AG08396 (cell line): ENCODE measurements at regions not wholly inside any gene's neighbourhood (a gene's known extent, or its start where the extent isn't known, plus 50 kb on each side); places are given as distances from the start of the nearest gene placed in this dataset.
"Not testable (repeated sequence)": the region's sequence is repeated elsewhere in the genome, so short reads cannot be mapped to it uniquely, and the experiment has no call there.

ENCODE experiments used
- DNase-seq: peaks from one replicate; pipeline ENCODE4 v3.0.0; 2012; ENCODE audit warnings: low spot score, mixed read lengths

DNA sequence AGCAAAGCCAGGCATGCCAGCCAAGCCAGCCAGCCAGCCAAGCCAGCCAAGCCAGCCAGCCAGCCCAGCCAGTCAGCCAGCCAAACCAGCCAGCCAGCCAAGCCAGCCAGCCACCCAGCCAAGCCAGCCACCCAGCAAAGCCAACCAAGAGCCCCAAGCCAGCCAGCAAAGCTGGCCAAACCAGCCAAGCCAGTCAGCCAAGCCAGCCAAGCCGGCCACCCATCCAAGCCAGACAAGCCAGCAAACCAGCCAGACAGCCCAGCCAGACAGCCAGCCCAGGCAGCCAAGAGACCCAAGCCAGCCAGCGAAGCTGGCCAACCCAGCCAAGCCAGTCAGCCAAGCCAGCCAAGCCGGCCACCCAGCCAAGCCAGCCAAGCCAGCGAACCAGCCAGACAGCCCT lies 338.3 kb upstream of the PLGLB2 start:
- DNase-seq, result not testable (repeated sequence)

DNA sequence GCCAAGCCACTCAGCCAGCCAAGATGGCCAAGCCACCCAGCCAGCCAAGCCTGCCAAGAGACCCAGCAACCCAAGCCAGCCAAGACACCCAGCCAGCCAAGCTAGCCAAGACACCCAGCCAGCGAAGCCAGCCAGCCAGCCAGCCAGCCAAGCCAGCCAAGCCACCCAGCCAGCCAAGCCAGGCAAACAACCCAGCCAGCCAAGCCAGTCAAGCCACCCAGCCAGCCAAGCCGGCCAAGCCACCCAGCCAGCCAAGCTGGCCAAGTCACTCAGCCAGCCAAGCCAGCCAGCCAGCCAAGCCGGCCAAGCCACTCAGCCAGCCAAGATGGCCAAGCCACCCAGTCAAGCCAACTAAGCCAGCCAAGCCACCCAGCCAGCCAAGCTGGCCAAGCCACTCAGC lies 337.5 kb upstream of the PLGLB2 start:
- DNase-seq, result not testable (repeated sequence)

DNA sequence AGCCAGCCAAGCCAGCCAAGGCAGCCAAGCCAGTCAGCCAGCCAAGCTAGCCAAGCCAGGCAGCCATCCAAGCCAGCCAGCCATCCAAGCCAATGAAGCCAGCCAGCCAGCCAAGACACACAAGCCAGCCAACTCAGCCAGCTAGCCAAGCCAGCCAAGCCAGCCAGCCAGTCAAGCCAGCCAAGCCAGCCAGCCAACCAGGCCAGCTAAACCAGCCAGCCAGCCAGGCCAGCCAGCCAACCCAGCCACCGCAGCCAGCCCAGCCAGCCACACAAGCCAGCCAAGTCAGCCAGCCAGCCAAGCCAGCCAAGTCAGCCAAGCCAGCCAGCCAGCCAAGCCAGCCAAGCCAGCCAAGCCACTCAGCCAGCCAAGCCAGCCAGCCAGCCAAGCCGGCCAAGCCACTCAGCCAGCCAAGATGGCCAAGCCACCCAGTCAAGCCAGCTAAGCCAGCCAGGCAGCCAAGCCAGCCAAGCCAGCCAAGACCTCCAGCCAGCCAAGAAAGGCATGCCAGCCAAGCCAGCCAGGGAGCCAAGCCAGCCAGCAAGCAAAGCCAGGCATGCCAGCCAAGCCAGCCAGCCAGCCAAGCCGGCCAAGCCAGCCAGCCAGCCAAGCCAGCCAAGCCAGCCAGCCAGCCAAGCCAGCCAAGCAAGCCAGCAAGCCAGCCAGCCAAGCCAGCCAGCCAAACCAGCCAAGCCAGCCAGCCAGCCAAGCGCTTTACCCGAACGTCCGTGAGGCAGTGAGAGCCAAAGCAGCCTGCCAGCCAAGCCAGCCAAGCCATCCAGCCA lies 335.7 kb upstream of the PLGLB2 start:
- DNase-seq, result not testable (repeated sequence)

DNA sequence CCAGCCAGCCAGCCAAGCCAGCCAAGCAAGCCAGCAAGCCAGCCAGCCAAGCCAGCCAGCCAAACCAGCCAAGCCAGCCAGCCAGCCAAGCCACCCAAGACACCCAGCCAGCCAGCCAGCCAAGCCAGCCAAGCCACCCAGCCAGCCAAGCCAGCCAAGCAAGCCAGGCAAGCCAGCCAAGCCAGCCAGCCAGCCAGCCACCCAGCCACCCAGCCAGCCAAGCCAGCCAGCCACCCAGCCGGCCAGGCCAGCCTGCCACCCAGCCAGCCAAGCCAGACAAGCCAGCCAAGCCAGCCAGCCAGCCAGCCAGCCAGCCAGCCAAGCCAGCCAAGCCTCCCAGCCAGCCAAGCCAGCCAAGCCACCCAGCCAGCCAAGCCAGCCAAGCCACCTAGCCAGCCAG lies 333.6 kb upstream of the PLGLB2 start:
- not testable (repeated sequence) for DNase-seq

DNA sequence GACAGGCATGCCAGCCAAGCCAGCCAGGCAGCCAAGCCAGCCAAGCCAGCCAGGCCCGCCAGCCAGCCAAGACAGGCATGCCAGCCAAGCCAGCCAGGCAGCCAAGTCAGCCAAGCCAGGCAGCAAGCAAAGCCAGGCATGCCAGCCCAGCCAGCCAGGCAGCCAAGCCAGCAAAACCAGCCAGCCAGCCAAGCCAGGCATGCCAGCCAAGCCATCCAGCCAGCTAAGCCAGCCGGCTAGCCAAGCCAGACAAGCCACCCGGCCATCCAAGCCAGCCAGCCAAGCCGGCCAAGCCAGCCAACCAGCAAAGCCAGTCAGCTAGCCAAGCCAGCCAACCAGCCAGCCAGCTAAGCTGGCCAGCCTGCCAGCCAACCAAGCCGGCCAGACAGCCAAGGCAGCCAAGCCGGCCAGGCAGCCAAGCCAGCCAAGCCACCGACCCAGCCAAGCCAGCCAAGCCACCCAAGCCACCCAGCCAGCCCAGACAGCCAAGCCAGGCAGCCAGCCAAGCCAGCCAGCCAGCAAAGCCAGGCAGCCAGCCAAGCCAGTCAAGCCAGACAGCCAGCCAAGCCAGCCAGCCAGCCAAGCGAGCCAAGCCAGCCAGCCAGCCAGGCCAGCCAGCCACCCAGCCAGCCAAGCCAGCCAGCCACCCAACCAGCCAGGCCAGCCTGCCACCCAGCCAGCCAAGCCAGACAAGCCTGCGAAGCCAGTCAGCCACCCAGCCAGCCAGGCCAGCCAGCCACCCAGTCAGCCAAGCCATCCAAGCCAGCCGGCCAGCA lies 332.9 kb upstream of the PLGLB2 start:
- not testable (repeated sequence) for DNase-seq

DNA sequence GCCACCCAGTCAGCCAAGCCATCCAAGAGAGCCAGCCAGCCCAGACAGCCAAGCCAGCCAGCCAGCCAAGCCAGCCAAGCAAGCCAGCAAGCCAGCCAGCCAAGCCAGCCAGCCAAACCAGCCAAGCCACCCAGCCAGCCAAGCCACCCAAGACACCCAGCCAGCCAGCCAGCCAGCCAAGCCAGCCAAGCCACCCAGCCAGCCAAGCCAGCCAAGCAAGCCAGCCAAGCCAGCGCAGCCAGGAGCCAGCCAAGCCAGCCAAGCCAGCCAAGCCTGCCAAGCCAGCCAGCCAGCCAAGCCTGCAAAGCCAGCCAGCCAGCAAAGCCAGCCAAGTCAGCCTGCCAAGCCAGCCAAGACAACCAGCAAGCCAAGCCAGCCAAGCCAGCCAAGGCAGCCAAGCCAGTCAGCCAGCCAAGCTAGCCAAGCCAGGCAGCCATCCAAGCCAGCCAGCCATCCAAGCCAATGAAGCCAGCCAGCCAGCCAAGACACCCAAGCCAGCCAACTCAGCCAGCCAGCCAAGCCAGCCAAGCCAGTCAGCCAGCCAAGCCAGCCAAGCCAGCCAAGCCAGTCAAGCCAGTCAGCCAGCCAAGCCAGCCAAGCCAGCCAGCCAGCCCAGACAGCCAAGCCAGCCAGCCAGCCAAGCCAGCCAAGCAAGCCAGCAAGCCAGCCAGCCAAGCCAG lies 332.2 kb upstream of the PLGLB2 start:
- not testable (repeated sequence) for DNase-seq

DNA sequence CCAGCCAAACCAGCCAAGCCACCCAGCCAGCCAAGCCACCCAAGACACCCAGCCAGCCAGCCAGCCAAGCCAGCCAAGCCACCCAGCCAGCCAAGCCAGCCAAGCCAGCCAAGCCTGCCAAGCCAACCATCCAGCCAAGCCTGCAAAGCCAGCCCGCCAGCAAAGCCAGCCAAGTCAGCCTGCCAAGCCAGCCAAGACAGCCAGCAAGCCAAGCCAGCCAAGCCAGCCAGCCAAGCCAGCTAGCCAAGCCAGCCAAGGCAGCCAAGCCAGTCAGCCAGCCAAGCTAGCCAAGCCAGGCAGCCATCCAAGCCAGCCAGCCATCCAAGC lies 331.7 kb upstream of the PLGLB2 start:
- DNase-seq, result not testable (repeated sequence)

DNA sequence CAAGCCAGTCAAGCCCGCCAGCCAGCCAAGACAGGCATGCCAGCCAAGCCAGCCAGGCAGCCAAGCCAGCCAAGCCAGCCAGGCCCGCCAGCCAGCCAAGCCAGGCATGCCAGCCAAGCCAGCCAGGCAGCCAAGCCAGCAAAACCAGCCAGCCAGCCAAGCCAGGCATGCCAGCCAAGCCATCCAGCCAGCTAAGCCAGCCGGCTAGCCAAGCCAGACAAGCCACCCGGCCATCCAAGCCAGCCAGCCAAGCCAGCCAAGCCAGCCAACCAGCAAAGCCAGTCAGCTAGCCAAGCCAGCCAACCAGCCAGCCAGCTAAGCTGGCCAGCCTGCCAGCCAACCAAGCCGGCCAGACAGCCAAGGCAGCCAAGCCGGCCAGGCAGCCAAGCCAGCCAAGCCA lies 330.7 kb upstream of the PLGLB2 start:
- DNase-seq, result not testable (repeated sequence)

DNA sequence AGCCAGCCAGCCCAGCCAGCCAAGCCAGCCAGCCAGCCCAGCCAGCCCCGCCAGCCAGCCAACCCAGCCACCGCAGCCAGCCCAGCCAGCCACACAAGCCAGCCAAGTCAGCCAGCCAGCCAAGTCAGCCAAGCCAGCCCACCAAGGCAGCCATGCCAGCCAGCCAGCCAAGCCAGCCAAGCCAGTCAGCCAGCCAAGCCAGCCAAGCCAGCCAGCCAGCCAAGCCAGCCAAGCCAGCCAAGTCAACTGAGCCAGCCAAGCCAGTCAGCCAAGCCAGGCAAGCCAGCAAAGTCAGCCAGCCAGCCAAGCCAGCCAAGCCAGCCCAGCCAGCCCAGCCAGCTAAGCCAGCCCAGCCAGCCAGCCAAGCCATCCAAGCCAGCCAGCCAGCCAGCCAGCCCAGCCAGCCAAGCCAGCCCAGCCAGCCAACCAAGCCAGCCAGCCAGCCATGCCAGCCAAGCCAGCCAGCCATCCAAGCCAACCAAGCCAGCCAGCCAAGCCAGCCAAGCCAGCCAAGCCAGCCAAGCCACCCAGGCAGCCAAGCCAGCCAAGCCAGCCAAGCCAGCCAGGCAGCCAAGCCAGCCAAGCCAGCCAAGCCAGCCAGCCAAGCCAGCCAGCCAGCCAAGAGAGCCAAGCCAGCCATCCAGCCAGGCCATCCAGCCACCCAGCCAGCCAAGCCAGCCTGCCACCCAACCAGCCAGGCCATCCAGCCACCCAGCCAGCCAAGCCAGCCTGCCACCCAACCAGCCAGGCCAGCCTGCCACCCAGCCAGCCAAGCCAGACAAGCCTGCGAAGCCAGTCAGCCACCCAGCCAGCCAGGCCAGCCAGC lies 329.9 kb upstream of the PLGLB2 start:
- not testable (repeated sequence) for DNase-seq

DNA sequence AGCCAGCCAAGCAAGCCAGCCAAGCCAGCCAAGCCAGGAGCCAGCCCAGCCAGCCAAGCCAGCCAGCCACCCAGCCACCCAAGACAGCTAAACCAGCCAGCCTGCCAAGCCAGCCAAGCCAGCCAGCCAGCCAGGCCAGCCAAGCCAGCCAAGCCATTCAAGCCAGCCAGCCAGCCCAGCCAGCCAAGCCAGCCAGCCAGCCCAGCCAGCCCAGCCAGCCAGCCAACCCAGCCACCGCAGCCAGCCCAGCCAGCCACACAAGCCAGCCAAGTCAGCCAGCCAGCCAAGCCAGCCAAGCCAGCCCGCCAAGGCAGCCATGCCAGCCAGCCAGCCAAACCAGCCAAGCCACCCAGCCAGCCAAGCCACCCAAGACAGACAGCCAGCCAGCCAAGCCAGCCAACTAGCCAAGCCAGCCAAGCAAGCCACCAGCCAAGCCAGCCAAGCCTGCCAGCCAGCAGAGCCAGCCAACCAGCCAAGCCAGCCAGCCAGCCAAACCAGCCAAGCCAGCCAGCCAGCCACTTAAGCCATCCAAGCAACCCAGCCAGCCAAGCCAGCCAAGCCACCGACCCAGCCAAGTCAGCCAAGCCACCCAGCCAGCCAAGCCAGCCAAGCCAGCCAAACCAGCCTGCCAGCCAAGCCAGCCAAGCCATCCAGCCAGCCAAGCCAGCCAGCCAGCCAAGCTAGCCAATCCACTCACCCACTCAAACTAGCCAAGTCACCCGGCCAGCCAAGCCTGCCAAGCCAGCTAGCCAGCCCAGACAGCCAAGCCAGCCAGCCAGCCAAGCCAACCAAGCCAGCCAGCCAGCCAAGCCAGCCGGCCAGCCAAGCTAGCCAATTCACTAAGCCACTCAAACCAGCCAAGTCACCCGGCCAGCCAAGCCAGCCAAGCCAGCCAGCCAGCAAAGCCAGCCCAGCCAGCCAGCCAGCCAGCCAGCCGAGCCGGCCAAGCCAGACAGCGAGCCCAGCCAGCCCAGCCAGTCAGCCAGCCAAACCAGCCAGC lies 328.8 kb upstream of the PLGLB2 start:
- not testable (repeated sequence) for DNase-seq

DNA sequence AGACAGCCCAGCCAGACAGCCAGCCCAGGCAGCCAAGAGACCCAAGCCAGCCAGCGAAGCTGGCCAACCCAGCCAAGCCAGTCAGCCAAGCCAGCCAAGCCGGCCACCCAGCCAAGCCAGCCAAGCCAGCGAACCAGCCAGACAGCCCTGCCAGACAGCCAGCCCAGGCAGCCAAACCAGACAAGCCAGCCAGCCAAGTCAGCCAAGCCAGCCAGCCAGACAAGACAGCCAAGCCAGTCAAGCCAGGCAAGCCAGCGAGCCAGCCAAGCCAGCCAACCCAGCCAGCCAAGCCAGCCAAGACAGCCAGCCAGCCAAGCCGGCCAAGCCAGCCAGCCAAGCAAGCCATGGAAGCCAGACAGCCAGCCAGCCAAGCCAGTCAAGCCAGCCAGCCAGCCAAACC lies 327.9 kb upstream of the PLGLB2 start:
- not testable (repeated sequence) for DNase-seq

DNA sequence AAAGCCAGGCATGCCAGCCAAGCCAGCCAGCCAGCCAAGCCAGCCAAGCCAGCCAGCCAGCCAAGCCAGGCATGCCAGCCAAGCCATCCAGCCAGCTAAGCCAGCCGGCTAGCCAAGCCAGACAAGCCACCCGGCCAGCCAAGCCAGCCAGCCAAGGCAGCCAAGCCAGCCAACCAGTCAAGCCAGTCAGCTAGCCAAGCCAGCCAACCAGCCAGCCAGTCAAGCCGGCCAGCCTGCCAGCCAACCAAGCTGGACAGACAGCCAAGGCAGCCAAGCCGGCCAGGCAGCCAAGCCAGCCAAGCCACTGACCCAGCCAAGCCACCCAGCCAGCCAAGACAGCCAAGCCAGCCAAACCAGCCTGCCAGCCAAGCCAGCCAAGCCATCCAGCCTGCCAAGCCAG lies 326.9 kb upstream of the PLGLB2 start:
- DNase-seq, result not testable (repeated sequence)

DNA sequence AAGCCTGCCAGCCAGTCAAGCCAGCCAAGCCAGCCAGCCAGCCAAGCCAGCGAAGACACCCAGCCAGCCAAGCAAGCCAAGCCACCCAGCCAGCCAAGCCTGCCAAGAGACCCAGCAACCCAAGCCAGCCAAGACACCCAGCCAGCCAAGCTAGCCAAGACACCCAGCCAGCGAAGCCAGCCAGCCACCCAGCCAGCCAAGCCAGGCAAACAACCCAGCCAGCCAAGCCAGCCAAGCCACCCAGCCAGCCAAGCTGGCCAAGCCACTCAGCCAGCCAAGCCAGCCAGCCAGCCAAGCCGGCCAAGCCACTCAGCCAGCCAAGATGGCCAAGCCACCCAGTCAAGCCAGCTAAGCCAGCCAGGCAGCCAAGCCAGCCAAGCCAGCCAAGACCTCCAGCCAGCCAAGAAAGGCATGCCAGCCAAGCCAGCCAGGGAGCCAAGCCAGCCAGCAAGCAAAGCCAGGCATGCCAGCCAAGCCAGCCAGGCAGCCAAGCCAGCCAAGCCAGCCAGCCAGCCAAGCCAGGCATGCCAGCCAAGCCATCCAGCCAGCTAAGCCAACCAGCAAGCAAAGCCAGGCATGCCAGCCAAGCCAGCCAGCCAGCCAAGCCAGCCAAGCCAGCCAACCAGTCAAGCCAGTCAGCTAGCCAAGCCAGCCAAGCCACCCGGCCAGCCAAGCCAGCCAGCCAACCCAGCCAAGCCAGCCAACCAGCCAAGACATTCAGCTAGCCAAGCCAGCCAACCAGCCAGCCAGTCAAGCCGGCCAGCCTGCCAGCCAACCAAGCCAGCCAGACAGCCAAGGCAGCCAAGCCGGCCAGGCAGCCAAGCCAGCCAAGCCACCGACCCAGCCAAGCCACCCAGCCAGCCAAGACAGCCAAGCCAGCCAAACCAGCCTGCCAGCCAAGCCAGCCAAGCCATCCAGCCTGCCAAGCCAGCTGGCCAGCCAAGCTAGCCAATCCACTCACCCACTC lies 323.8 kb upstream of the PLGLB2 start:
- not testable (repeated sequence) for DNase-seq

DNA sequence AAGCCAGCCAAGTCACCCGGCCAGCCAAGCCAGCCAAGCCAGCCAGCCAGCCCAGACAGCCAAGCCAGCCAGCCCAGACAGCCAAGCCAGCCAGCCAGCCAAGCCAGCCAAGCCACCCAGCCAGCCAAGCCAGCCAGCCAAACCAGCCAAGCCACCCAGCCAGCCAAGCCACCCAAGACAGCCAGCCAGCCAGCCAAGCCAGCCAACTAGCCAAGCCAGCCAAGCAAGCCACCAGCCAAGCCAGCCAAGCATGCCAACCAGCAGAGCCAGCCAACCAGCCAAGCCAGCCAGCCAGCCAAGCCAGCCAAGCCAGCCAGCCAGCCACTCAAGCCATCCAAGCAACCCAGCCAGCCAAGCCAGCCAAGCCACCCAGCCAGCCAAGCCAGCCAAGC lies 323.1 kb upstream of the PLGLB2 start:
- DNase-seq, result not testable (repeated sequence)

DNA sequence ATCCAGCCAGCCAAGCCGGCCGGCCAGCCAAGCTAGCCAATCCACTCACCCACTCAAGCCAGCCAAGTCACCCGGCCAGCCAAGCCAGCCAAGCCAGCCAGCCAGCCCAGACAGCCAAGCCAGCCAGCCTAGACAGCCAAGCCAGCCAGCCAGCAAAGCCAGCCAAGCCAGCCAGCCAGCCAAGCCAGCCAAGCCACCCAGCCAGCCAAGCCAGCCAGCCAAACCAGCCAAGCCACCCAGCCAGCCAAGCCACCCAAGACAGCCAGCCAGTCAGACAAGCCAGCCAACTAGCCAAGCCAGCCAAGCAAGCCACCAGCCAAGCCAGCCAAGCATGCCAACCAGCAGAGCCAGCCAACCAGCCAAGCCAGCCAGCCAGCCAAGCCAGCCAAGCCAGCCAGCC lies 322.7 kb upstream of the PLGLB2 start:
- not testable (repeated sequence) for DNase-seq

DNA sequence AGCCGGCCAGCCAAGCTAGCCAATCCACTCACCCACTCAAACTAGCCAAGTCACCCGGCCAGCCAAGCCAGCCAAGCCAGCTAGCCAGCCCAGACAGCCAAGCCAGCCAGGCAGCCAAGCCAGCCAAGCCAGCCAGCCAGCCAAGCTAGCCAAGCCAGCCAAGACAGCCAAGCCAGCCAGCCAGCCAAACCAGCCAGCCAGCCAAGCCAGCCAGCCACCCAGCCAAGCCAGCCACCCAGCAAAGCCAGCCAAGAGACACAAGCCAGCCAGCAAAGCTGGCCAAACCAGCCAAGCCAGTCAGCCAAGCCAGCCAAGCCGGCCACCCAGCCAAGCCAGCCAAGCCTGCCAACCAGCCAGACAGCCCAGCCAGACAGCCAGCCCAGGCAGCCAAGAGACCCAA lies 322.2 kb upstream of the PLGLB2 start:
- DNase-seq, result not testable (repeated sequence)

DNA sequence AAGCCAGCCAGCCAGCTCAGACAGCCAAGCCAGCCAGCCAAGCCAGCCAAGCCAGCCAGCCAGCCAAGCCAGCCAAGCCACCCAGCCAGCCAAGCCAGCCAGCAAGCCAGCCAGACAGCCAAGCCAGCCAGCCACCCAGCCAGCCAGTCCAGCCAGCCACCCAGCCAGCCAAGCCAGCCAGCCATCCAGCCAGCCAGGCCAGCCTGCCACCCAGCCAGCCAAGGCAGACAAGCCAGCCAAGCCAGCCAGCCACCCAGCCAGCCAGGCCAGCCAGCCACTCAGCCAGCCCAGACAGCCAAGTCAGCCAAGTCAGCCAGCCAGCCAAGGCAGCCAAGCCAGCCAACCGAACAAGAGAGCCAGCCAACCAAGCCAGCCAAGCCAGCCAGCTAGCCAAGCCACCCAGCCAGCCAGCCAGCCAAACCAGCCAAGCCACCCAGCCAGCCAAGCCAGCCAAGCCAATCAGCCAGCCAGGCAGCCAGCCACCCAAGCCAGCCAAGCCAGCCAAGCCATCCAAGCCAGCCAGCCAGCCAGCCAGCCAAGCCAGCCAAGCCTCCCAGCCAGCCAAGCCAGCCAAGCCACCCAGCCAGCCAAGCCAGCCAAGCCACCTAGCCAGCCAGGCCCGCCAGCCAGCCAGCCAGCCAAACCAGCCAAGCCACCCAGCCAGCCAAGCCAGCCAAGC lies 319.3 kb upstream of the PLGLB2 start:
- DNase-seq, result not testable (repeated sequence)

DNA sequence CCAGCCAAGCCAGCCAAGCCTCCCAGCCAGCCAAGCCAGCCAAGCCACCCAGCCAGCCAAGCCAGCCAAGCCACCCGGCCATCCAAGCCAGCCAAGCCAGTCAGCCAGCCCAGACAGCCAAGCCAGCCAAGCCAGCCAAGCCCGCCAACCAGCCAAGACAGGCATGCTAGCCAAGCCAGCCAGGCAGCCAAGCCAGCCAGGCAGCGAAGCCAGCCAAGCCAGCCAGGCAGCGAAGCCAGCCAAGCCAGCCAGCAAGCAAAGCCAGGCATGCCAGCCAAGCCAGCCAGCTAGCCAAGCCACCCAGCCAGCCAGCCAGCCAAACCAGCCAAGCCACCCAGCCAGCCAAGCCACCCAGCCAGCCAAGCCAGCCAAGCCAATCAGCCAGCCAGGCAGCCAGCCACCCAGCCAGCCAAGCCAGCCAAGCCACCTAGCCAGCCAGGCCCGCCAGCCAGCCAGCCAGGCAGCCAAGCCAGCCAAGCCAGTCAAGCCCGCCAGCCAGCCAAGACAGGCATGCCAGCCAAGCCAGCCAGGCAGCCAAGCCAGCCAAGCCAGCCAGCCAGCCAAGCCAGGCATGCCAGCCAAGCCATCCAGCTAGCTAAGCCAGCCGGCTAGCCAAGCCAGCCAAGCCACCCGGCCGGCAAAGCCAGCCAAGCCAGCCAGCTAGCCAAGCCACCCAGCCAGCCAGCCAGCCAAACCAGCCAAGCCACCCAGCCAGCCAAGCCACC lies 318.5 kb upstream of the PLGLB2 start:
- not testable (repeated sequence) for DNase-seq
